ENCODE measurements at regions not wholly inside any gene's neighbourhood (a gene's known extent, or its start where the extent isn't known, plus 50 kb on each side); places are given as distances from the start of the nearest gene placed in this dataset.

DNA sequence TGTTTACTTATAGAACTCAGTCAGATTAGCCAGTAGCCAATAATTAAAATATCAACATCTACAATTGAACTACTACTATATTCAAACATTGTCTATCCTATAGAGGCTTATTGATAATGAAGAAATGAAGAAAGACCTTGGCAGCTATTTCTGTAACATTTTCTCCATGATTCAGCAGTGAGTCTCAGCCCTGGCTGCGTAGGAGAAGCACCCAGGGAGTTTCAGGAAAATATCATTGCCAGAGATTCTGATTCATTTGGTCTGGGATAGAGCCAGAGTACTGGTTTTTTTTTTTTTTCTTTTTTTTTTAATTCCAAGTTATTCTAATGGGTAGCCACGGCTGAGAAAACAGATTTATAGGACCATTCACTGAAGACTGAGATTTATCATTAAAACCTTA is 404.8 kb downstream of the TXNL1 start:
- no peaks in the 10 kb centered on the region for H3K36me3 ChIP-seq (ENCODE audit: control insufficient read depth, insufficient read depth, low read length)
- DNase-seq (ENCODE audit: low read depth, low spot score) (no peak), ATAC-seq (no peak)
- in situ Hi-C loops (cut with HindIII; ENCODE audit: low pct_unique_long_range_greater_than_20kb, low sequenced_read_pairs) = no loop called here
- no peaks in the 10 kb centered on the region for H3K4me1 ChIP-seq (ENCODE audit: control insufficient read depth, insufficient read depth, low read length)
- no peak overlapping the region for H3K27ac ChIP-seq (ENCODE audit: low read length)
- H3K27me3 ChIP-seq (ENCODE audit: control insufficient read depth, insufficient read depth, low read length) = no peaks in the 10 kb centered on the region
- no peak overlapping the region for H3K4me3 ChIP-seq (ENCODE audit: low read depth in 2 of 2, low read length in 2 of 2)
- TF ChIP-seq TCF7L2 (IDR thresholded peaks at IDR 0.05; ENCODE audit: low read depth, low read length) (no peak), CTCF (IDR thresholded peaks at IDR 0.05) (no peak), SIN3A (IDR thresholded peaks at IDR 0.05; ENCODE audit: borderline replicate concordance, insufficient read depth, low read depth, low read length) (no peak), POLR2AphosphoS5 (IDR thresholded peaks at IDR 0.05; ENCODE audit: low read depth, low read length) (no peak)
- TF ChIP-seq, protein P1, sequence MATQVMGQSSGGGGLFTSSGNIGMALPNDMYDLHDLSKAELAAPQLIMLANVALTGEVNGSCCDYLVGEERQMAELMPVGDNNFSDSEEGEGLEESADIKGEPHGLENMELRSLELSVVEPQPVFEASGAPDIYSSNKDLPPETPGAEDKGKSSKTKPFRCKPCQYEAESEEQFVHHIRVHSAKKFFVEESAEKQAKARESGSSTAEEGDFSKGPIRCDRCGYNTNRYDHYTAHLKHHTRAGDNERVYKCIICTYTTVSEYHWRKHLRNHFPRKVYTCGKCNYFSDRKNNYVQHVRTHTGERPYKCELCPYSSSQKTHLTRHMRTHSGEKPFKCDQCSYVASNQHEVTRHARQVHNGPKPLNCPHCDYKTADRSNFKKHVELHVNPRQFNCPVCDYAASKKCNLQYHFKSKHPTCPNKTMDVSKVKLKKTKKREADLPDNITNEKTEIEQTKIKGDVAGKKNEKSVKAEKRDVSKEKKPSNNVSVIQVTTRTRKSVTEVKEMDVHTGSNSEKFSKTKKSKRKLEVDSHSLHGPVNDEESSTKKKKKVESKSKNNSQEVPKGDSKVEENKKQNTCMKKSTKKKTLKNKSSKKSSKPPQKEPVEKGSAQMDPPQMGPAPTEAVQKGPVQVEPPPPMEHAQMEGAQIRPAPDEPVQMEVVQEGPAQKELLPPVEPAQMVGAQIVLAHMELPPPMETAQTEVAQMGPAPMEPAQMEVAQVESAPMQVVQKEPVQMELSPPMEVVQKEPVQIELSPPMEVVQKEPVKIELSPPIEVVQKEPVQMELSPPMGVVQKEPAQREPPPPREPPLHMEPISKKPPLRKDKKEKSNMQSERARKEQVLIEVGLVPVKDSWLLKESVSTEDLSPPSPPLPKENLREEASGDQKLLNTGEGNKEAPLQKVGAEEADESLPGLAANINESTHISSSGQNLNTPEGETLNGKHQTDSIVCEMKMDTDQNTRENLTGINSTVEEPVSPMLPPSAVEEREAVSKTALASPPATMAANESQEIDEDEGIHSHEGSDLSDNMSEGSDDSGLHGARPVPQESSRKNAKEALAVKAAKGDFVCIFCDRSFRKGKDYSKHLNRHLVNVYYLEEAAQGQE (IDR thresholded peaks at IDR 0.05; ENCODE audit: insufficient read depth in 1 of 2, low read depth in 2 of 2, low read length in 1 of 2) = no peak
- intact Hi-C loops (cut with micrococcal nuclease; ENCODE audit: unreplicated experiment) = no loop called here
- no peaks in the 10 kb centered on the region for H3K9me3 ChIP-seq (ENCODE audit: control insufficient read depth, insufficient read depth, low read depth, low read length)
- ChIA-PET POLR2A (no interaction called here), CTCF (no interaction called here)
- BruUV-seq (replicated peaks) = no TSS peak

GRCh38 chr18:56226025-56226424 is 412.4 kb downstream of the TXNL1 start:
- BruUV-seq (replicated peaks) = no TSS peak
- Histone ChIP-seq H3K9me3 (ENCODE audit: control insufficient read depth, insufficient read depth, low read depth, low read length) (no peaks in the 10 kb centered on the region), H3K27ac (ENCODE audit: low read length) (no peak overlapping the region), H3K27me3 (ENCODE audit: control insufficient read depth, insufficient read depth, low read length) (no peaks in the 10 kb centered on the region), H3K36me3 (ENCODE audit: control insufficient read depth, insufficient read depth, low read length) (no peaks in the 10 kb centered on the region), H3K4me1 (ENCODE audit: control insufficient read depth, insufficient read depth, low read length) (no peaks in the 10 kb centered on the region), H3K4me3 (ENCODE audit: low read depth in 2 of 2, low read length in 2 of 2) (no peak overlapping the region)
- DNase-seq (ENCODE audit: low read depth, low spot score) (no peak), ATAC-seq (no peak)
- POLR2A ChIA-PET = no interaction called here
- in situ Hi-C loops (cut with HindIII; ENCODE audit: low pct_unique_long_range_greater_than_20kb, low sequenced_read_pairs) (no loop called here), intact Hi-C loops (cut with micrococcal nuclease; ENCODE audit: unreplicated experiment) (no loop called here)
- CTCF ChIA-PET = no interaction called here
- TF ChIP-seq TCF7L2 (IDR thresholded peaks at IDR 0.05; ENCODE audit: low read depth, low read length) (no peak), SIN3A (IDR thresholded peaks at IDR 0.05; ENCODE audit: borderline replicate concordance, insufficient read depth, low read depth, low read length) (no peak), POLR2AphosphoS5 (IDR thresholded peaks at IDR 0.05; ENCODE audit: low read depth, low read length) (no peak), CTCF (IDR thresholded peaks at IDR 0.05) (no peak)
- TF ChIP-seq, protein P1 (IDR thresholded peaks at IDR 0.05; ENCODE audit: insufficient read depth in 1 of 2, low read depth in 2 of 2, low read length in 1 of 2) = no peak

All from Panc1 (cell line).